Stimulated activated CD4-positive, alpha-beta T cell treated with anti-CD3 and anti-CD28 coated beads, Interleukin-12 subunit alpha, Interleukin-12 subunit beta, amount 100 ng/mL, for 48 hours (primary cell): ENCODE measurements at regions not wholly inside any gene's neighbourhood (a gene's known extent, or its start where the extent isn't known, plus 50 kb on each side); places are given as distances from the start of the nearest gene placed in this dataset.
A peak's percentile ranks its signal among the peaks of the same experiment; 100 is the strongest.
"Not testable (repeated sequence)": the region's sequence is repeated elsewhere in the genome, so short reads cannot be mapped to it uniquely, and the experiment has no call there.

Experiments used
- DNase-seq, 3 donors: peaks; one replicate each; pipeline ENCODE4 v3.0.0-alpha.2; 2020; ENCODE audit warnings: low read depth in 2 of 3, low spot score in 1 of 3

DNA sequence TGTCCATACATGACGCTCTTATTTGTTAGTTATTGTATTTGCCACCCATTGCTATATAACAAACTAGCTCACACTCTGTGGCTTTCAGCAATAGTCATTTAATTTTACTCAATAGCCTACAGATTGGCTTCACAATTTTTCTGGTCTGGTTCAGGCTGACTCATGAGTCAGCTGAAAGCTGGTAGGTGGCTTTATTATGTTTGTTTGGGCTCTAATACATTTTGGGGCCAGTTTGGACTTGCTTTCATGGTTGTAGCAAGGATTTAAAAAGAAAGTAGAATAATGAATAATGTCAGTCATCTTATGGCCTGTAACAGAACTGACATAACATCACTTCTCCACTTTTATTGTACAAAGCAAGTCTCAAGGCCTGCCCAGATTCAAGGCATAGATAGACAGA is 338.7 kb downstream of the LRRIQ3 start:
- no peak for DNase-seq

DNA sequence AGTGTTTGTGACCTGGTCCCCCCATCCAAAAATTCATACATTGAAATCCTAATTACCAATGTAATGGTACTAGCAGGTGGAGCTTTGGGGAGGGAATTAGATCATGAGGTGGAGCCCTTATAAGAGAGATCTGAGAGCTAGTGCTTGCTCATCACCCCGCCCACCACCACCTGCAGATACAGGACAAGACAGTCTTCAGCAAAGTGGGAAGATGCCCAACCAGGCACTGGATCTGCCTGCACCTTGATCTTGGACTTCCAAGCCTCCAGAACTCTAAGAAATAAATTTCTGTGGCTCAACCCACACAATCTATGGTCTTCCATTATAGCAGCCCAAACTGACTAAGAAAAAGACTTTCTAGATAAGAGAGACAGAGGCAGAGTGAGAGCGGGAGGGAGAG is 343.4 kb downstream of the LRRIQ3 start:
- DNase-seq, result no peak

DNA sequence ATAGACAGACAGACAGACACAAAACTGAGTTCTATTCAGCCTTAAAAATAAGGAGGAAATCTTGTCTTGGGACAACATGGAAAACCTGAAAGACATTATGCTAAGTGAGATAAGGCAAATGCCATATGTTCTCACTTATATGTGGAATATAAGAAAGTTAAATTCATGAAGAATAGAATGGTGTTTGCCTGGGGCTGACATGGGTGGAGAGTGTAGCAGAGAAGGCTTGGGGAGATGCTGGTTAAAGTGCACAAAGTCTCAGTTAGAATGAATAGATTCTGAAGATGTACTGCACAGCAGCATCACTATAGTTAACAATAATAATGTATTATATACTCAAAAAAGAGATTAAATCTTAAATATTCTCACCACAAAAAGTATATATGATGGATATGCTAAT is 355.5 kb downstream of the LRRIQ3 start:
- DNase-seq, result no peak

DNA sequence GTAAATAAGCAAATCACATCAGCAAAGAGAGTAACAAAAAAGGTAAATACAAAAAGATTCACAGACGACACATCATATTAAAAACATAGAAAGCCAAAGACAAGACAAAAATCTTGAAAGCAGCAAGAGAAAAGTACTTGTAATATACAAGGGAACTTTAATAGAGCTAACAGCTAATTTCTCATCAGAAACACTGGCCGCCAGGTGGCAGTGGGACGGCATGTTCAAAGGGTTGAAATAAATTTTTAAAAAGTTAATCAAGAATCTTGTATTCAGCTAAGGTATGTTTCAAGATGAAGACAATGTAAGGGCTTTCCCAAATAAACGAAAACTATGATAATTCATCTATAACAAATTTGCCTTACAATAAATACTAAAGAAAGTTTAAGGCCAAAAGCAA is 358.1 kb downstream of the LRRIQ3 start:
- DNase-seq, result peak in 1 of 3 donors; percentile 2

DNA sequence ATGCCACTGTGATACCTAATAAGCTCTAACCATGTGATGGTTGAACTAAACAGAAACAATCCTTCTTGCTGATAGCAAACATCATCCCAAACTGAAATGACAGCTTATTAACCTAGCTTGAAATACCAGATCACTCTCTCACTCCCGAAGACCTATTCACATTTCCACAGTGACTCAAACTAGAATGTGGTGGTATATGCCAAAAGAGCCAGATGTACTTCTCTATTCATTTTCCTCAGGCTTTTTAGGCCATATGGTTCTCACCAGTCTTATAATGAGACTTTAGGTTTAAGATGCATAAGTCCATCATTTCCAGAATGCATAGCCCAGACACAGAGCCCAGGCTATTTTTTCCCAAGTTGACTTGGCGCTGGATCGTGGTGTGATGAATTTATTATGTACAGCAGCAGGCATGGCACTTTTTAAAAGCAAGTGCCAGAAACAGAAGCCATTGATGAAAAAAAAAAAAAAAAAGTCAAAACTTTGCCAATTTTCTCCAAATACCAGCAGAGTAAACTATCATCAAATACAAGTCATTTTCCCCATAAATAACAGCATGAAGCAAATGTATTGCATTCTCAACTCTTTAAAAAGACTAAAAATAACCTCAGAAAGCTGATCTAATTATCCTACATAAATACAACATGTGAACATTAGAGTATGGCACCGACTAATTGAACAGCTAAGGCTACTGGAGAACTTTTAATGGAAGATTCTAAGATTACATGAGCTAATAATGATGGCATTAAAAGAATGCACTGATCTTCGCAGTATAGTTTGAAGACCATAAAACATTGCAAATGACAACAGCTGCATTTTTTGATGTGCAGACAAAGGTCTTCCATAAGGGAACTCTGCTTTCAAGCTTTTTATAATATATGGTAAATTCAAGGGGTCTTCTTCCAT is 365.4 kb downstream of the LRRIQ3 start:
- no peak for DNase-seq

DNA sequence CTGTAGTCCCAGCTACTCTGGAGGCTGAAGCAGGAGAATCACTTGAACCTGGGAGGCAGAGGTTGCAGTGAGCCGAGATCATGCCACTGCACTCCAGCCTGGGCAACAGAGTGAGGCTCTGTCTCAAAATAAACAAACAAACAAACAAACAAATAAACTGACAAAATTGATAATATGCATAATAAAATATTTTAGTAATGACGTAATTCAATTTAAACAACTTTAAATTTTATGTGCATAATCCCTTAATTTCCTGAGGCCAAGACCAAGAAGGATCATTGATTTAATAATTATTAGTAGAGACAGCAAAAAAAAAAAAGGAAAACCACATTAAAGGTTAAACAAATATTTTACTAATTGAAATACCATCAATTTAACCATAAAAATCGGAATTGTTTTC is 370.7 kb downstream of the LRRIQ3 start:
- DNase-seq, result not testable (repeated sequence)

DNA sequence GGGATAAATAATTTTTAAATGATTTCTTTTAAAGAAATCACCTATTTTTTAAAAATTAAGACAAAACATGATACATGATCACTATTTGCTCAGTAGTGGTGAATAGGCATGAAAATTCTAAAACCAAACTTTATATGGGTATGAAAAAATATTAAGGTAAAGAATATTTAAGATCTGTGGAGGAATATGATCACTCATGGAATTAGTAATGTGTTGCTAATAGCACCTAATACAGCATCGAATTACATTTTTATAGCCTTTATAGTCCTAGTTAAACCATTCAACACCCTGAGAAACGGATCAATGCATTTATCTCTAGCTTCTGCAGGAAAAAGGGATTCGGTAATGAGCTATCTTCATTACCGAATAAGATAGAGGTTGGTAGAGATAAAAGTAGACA is 373.9 kb downstream of the LRRIQ3 start:
- DNase-seq, result no peak

DNA sequence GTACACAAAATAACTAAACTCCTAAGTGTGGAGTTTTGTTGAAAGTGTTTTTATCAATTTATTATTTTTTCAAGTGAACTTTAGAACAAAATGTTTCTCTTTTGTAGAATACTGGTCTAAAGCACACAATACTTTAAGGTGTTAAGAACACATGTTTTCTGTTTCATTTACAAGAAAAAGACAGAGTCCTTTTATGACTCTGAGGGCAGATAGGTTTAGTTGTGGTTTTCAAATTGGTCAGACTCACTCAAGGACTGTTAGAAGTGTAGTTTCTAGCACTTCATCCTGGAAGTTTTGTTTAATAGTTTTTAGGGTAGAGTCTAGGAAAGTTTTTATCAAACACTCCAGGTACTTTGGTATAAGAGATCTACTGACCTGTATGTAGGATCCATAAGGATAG is 376.5 kb downstream of the LRRIQ3 start:
- no peak for DNase-seq

DNA sequence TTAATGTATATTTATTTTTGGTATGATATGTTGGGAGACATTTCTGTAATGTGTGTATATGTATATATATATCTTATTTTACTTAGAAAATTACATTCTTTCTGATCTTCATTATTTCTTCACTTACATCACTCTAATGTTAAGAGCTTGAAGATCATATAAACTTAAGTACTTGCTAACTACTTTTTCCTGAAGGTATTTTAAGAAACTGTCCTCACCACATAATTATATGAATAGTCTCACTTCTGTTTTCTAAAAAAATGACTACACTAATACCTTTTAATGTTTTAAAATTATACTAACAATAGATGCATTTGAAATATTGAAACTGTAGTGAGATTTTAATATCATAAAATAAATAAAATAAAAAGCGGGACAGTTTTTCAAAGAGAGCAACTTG is 377.1 kb downstream of the LRRIQ3 start:
- DNase-seq, result no peak

DNA sequence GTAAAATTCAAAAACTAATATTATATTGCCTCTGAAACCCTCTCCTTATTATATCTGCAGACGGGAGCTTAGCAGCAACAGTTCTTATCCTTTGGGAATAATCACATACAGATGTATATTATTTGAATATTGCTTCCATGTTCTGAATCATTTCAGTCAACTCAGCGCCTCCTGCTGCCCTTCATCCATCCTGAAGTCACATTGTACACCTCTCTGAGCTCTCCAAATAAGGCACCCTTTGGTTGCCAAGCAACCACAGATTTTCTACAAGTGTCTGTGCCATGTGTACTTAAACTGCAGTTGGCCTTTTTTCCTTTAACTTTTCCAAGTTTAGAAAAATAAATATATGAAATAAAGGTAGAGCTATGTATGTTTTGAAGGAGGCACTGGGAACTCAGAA is 384.3 kb downstream of the LRRIQ3 start:
- DNase-seq, result no peak

DNA sequence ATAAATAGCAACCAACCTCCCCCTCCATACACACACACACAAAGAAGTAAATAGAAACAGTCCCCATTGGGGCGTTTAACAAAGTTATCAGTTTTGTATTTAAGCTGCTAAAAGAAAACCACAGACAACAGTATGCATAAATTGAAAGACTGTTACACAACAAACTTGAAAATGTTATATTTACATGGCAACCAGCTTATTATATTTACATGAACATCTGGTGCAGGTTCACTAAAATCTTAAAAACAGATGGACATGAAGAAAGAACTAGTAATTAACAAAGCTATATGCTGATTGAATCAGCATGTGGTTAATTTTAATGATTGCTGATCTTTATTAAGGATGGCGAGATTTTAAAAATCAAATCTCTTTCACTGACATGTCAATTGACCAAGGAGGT is 384.7 kb downstream of the LRRIQ3 start:
- no peak for DNase-seq

DNA sequence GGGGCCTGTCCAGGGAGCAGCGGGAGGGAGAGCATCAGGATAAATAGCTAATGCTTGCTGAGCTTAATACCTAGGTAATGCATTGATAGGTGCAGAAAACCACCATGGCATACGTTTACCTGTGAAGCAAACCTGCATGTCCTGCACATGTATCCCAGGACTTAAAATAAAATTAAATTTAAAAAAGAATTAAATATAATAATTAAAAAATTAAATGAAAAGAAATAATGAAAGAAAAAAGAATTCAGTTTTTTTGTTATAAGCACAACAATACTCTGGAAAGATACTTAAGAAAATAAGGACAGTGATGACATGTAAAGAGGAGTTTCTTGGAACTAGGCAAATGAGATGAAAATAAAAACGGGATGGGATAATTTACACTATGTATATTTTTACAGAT is 386.2 kb downstream of the LRRIQ3 start:
- no peak for DNase-seq

DNA sequence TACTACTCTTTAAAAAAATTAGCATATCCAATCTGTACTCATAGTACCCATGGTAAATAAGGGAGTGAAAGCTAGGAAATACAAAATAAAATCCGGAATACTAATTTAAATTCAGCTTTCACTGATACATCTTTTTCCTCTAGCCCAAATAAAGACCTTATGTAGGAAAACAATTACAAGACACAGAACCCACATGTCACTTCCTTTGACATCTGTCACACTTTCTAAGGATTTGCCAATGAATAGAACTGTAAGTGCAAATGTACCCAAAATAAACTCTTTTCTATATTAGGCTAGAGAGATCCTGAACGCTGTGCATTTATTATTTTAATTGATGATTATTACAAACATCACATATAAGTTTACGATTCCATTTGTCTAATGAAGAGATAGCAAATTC is 393.0 kb downstream of the LRRIQ3 start:
- DNase-seq, result no peak

DNA sequence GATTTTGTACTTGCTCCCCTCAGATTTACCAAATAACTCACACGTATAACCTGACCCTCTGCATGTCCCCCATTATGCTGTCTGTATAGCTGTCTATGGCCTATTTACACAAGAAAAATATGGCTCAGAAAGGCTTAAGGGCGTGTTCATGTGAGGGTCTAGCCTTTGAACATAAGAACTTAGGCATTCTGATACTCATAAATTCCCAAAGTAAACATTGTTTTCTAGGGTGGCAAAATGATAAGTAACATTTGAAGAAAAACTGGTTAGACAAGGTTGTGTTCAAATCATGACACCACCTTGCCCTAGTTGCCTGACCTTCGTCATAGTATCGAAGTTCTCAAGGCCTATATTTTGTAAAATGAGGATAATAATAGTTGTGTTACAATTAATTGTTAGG is 394.6 kb downstream of the LRRIQ3 start:
- no peak for DNase-seq

DNA sequence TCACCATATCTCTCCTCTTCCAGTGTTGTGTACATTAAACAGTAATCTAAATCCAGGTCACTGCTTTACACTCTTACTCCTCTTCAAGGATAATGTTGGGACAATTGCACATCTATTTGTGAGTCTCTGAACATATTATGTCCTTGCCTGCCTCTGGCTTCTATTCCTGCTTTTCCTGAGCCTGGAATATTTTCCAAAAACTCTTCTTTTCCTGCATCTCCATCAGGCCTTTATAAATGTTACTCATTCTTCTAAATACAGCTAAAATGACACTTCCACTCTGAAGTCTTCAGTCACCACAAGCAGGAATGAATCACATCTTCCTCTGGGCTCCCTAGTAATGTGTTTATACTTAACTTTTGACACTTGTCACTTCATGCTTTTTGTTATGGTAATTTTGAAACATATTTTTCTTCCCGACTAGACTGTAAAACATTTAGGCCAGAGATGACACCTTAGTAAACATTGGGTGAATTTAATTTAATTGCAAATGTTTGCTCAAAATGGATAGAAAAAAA is 396.0 kb downstream of the LRRIQ3 start:
- DNase-seq, result no peak

DNA sequence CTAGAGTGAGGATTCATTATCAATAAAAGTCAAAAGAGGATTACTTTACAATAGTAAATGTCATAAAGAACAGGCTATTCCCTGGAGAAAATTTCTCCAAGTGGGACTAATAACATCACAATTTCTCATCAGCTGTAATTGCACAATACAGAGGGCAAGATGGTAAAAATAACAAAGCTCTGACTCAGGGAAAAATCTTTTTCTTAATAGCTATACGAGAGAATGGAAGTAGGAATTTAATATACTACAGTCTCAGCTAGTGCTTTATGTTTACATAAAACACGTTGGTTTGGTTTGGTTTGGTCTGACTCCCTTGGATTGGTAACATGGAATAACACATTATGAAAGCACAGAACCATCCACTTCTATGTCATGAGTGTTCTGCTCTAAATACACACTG is 397.6 kb downstream of the LRRIQ3 start:
- no peak for DNase-seq

DNA sequence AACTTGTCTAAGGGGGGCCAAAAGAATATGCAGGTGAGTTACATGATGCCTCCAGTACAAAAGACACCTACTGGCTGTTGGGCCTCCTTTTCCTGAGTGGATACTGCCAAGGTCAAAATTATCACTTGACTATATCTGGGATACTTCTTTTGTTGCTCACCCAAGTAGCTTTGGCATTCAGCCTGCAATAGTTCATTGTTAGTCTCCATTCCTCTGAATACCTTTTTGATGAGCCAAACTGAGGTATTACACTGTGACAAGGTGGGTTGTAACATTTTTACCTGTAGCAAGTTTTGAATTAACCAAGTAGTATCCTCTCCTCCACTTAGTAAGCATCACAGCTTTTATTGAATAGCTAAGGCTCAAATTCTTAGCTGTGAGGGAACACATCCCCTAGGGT is 408.0 kb downstream of the LRRIQ3 start:
- DNase-seq, result no peak

DNA sequence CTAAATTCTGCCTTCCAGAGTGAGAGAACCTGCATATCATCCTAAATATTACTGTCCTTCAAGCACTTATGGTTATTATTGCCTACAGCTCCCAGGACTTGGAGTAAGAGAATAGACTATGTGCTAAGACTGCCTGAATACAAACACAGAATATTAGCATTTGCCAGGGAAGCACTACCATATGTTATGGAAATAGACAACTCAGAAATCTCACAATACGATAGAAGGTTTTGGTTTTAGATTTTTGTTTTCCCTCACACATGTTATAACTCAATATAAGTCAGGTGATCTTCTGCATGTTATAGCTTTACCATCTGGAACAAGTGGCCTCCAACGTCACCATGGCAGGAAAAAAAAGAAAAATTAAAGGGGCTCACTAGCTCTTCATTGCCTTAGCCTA is 413.9 kb downstream of the LRRIQ3 start:
- no peak for DNase-seq

DNA sequence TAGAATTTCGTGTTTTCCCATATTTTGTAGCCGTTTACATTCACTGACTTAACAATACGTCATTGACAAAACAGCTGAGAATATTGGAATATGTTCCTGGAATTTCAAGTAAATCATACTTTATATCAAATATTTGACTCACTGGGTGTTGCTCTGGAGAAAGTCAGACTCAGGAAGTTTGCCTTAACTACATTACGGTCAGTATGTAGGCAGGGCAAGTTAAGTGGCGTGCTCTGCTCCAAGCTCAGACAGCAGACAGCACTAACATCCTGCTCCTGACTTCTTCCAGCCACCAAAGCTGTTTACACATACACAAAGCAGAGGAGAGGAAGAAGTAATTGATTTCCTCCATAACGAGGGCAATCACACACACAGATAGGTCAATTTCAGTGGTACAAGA is 414.6 kb downstream of the LRRIQ3 start:
- no peak for DNase-seq

DNA sequence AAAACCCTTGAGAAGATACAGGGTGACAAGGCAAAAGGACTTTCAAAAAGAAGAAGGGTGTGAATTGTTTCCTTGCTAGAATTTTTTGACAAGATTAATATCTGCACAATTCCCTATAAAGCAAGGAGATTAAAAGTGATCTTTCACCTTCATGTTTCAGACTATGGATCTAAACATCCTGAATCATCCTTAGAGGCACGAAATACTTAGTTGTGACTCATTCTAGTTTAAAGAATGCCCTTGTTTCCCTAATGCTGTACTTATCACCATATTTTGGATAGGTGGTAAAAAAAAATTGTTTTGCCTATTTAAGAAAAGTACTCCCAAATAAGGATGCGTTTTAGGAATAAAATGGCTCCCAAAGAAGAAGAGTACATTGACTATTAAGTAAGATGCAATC is 415.1 kb downstream of the LRRIQ3 start:
- DNase-seq, result no peak

DNA sequence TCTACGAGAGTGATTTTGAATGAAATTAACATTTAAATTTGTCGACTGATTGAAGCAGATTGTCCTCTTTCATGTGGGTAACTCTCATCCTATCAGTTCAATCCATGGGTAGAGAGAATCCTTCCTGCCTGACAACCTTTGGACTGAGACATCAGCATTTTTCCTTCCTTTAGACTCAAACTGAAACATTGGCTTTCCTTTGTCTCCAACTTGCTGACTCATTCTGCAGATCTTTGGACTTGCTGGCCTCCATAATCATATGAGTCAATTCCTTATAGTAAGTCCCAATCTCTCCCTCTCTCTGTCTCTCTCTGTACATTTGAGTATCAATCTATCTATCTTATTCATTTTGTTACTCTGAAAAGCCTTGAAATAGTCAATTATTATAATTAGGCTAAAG is 416.7 kb downstream of the LRRIQ3 start:
- no peak for DNase-seq

DNA sequence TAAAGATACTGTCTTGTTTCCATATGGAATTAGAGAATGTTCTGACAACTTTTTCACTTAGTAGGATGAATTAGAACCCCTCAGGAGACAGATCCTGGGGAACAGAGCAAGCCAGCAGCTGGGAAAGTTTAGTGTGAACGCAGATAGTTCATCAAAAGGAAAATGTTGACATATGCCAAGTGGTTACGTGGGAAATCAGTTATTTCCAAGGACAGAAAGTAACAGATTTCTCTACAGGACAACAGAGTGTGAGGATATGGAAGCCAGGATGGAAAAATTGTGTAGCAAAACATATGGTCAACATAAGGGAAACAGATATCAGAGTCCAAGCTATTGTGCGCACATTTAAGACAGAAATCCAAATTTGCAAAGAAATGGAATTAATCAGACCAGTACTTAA is 419.5 kb downstream of the LRRIQ3 start:
- no peak for DNase-seq

DNA sequence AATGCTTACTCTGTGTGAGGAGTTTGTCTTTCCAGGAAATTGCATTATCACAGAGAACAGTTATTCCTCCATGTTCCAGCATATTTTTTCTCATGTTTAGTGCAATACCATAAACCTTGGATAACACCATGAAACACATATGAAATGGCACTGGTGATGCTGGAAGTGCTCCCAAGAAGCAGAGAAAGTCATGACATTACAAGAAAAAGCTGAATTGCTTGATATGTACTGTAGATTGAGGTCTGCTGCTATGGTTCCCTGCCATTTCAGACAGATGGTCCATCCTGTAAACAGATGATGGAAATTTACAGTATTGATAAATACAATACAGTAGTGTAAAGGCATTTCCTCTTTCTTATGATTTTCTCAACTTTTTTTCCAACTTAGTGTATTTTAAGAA is 422.1 kb downstream of the LRRIQ3 start:
- DNase-seq, result no peak
